Stimulated activated CD8-positive, alpha-beta memory T cell treated with anti-CD3 and anti-CD28 coated beads, Interleukin-15, amount 100 ng/mL, for 1 hour (primary cell): ENCODE measurements at regions not wholly inside any gene's neighbourhood (a gene's known extent, or its start where the extent isn't known, plus 50 kb on each side); places are given as distances from the start of the nearest gene placed in this dataset.

Source experiments
- DNase-seq: peaks from one replicate; pipeline ENCODE4 v3.0.0-alpha.2; 2020; ENCODE audit warnings: low read depth

DNA sequence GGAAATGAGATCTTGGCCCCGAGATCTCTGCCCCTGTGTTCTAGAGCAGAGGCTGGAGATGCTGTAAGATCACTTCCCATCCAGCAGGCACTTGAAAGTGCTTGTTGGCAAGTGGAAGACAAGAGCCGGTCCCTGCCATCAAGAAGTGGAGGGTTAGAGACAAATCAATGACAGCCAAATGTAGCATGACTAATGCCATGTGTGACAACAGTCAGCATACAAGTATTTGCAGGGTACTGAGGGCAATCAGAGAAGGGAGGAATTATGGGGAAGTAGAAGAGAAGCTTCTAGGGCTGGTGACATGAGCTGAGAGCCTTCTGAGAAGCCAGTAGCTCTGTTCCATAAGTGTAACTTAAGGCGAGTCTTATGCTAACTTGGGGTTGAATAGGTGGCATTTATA is 58.6 kb downstream of the TMEM17 start:
- no peak for DNase-seq

DNA sequence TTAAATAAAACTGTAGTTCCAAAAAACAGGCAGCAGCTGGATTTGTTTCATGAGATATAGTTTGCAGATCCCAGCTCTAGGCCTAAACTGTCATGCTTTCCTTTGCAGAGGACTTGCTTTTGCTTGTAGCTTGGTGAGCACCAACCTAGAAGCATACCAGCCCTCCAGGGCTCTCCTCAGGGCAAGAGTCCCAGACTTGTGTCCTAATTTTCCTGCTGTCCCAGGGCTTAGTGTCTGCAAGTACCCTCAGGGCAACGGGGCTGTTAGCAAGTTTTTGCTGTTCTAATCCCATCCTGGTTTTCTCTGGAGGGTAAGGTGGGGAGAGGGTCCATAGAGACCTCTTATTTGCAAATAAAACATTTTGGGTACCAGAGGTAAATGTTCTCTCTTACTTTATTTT is 59.5 kb downstream of the TMEM17 start:
- no peak for DNase-seq

DNA sequence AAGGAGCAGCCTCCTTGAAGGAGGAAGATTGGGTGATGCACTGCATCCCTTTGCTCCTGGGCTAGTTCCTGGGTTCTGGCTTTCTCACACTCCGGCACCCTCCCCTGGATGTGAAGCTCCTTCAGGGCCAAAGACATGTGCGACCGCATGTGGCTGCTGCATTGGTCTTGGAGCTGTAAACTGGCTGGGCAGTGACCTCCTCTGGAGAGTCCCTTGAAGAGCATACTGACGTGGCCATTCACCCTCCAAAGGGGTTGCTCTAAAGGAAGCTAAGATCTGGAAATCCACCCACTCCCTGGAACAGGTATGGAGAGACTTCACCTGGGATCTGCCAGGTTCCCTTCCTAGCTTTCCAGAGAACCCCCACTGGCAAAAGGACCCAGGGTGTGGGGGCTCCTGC is 62.1 kb downstream of the TMEM17 start:
- no peak for DNase-seq

DNA sequence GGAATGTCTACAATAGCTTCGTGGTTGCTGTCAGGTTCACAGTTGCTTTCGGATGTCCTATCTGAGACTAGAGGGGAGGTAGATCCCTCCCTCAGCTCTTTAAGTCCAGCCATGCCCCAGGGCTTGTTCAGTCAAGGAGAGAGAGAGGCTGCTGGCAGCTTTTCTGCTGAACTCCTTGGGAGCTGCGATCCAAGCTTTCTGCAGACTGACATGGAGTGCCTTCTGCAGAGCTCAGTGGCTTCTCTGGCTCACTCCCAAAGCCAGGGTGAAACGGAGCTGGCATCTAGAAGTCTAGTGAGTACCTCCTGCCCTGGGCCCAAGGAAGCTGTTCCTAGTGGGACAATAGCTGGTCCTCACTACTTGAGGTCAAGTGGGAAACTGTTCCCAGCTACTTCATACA is 62.5 kb downstream of the TMEM17 start:
- no peak for DNase-seq

DNA sequence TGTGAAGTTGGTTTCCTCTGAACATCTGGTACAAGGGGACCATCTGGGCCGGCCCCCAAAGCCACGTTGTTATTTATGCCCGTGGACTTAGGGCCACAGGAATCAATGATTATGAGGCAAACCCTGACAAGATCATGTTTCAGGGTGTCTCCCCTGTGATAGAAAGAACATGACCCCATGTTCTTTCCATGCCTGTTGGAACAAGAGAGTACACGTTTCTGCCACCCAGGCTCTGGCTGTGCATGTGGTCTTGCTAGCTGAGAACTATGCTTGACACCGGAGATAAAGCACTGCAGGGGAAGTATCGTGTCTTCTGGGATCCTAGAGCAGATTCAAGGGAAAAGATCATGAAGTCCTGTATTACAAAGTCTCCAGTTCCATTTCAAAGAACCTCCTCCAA is 64.2 kb downstream of the TMEM17 start:
- no peak for DNase-seq

DNA sequence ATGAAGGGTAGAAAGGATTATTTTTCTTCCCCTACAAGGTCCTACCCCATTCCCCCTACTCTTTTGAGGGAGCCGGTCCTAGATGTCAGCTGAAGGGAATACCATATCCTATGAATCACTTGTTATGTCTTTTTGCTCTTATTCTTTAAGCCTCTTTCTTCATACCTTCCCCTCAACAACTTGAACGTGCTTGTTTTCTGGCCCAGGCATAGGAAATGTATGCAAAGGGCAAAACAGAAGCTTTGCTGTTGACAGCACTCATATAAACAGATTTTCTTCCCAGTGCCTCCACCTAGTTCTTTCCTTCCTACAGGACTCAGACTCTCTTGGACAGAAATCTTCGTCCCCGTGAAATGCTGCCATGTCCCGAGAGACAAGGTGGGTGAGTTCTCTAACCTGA is 64.6 kb downstream of the TMEM17 start:
- no peak for DNase-seq

DNA sequence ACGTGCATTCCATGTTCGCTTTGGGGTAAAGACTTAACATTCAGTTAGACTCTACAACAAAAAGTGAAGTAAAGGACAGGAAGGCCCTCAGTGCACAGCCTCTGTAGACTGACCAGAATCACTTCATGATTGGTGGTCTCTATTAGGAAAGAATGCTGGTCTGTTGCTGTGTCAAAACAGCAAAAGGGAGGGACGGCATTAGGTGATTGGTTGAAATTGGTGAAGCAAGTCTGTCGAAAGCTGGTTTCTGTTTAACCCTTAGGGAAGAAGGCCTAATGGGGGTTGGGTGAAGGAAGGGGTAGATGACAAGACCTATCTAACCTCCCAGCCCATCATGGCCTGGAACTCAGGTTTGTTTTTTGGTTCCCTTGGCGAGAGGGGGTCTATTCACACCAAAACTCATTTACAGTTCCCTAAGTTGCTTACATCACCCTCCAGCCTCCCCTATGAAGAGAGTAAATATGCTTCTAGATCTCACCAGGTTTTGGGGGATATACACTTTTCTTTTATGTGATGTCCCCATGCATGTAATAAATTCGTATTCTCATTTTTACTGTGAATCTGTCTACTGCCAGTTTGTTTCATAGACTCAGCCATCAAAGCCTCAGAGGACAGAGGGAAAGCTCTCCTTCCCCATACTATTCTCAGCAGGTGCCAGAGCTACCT is 65.6 kb downstream of the TMEM17 start:
- no peak for DNase-seq

DNA sequence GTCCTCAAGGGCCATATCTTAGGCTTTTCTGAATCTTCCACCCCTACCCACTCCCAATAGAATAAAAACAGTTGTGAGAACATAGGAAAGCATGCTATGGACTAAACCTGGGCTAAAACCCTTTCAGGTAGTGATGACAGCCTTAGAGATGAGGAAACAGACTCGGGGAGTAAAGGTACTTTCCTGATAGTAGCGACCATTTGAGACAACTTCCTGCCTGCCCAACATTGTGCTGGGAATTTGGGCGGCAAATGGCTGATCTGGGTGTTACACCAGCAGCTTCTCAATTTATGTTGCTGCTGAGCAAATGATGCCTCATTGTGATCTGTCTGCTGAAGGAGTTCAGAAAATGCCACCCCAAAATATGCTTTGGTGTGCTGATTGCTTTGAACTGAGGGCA is 66.6 kb downstream of the TMEM17 start:
- DNase-seq, result no peak

DNA sequence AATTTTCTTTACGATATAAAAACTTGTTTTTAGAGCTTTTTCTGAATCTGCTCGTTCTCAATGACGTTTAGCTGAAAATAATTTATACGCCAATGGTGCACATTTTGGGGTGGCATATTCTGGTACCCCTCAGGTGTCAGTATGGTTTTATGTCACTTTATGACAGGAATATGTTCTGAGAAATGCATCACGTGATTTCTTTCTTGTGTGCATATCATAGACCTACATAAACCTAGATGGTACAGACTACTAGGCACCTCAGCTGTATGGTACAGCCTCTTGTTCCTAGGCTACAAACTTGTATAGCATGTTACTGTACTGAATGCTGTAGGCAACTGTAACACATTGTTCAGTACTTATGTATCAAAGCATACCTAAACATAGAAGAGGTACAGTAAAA is 68.2 kb downstream of the TMEM17 start:
- no peak for DNase-seq

DNA sequence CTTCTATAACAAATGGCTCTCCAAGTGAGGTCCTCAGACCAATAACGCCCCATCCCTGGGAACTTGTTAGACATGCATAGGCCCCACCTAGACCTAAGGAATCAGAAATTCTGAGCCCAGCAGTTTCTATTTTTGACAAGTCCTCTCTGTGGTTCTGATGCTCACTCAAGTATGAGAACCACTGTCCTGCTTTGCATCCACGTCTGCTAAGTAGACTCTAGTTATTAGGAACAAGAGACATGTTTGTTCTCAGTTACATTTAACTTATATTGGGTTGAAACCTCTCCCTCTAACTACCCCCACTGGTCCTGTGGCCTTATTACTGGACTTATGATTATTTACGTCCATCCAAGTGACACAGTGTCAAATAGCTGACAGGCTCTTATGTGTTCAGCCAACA is 70.3 kb downstream of the TMEM17 start:
- DNase-seq, result no peak

DNA sequence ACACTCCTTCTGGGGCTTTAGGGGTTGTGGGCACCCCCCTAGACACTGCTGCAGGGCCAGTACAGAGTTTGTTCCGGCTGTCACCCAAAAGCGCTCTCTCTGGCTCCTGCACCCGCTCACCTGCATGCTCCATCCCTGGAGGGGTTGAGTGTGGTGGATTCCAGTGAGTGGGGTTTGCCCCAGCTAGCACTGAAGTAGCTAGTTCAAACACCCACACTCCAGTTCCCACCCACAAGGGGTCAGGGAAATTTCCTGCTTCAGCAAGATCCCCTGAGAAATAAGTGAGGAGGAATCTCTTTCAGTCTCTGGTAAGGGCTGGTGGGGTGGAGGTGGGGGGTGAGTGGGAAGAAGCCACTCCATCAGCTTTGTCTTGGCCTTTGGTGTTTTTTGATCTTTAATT is 73.6 kb downstream of the TMEM17 start:
- DNase-seq, result no peak

DNA sequence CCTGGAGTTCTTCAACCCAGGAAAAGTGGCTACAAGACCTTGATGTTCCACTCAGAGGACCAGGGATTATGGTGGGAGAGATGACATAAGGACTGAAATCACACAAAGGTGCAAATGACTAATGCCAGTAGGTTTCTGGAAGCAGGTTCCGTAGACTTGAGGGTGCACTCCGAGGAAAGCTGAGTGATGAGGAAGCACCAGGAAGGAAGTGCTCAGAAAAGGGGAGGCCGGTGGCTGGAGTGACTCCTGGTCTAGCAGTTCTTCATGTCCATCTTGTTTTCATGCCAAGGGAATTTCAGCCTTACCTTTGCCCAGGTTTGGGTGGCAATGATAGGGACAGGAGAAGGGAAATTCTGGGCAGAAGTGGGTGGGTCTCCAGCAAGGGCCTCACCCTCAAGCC is 74.5 kb downstream of the TMEM17 start:
- DNase-seq, result no peak

DNA sequence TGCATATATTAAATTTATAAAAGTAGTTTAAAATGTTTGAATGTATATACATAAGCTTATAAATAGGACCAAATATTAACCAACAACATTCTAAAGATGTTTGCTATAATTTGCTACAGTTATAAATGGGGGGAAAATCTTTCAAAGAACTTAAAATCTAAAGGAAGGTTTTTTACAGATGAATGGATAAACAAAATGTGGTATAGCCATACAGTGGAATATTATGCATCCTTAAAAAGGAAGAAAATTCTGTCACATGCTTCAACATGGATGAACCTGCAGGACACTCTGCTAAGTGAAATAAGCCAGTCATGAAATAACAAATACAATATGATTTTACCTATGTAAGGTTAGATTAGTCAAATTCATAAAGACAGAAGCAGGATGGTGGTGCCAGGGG is 75.8 kb downstream of the TMEM17 start:
- DNase-seq, result no peak

DNA sequence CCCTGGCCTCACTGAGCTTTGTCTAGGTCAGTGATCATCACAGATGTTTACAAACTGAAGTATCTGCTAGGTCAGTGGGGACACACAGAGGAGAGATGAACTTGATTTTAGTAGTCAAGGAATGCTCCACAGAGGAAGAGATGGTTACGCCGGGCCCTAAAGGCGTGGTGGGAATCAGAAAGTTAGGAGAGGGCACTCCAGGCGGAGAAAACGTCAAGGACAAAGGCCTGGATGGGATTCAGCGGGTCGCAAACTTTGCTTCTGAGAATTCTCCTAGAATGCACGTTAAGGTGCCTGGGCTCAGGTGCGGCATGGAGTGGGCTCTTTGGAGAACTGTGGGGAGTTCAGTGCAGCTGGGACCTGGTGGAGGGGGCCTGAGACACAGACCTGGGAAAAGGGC is 78.8 kb downstream of the TMEM17 start:
- DNase-seq, result no peak

DNA sequence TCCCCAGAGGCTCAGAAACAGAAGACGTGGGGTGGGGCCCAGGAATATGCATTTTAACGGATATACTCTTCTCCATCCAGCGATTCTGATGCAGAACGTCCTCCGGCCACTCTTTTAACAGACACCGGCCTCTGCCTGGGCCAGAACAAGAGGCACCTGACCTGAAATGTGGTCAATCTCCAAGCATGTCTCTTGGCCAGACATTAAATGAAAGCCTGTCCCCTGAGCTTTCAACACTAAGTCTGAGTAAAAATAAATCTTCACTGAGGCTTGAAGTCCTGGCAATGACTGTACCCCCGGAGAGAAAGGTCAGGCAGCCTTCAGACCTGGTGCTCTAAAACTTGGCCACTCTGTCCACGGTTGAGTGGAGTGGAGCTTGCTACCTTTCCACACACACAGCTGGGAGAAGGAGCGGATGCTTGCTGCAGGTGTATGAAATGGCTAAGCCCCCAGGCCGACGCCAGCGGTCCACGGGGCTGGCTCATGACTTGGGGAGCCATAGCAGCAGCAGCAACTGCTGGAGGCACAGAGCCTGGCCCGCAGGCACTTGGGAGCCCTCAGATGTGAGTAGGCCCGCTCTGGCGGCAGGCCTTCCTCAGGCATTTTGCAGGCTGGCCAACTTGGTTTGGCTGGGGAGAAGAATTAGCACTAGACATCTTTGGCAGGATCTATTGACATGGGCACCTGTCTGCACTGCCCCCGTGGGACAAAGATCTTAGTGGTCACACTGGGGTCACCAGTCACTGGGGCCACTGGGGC is 79.7 kb downstream of the TMEM17 start:
- DNase-seq, result no peak

DNA sequence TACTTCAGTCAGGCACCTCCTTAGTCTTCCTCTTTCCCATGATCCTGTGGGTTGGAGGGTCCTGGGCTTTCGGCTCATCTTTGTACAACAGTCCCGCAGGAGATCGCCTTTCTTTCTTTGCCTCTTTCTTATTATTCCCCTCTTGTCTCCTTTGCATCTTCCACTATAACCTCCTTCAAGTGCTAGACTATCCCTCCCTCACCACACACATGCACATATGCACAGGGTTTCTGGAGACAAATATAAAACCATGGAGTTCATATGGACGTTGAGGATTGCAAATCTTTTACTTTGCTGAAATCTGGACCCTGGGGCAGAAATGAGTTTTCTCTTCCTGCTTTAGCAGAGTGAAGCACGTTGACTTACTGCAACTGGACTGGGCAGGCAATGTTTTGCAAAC is 80.3 kb downstream of the TMEM17 start:
- no peak for DNase-seq

DNA sequence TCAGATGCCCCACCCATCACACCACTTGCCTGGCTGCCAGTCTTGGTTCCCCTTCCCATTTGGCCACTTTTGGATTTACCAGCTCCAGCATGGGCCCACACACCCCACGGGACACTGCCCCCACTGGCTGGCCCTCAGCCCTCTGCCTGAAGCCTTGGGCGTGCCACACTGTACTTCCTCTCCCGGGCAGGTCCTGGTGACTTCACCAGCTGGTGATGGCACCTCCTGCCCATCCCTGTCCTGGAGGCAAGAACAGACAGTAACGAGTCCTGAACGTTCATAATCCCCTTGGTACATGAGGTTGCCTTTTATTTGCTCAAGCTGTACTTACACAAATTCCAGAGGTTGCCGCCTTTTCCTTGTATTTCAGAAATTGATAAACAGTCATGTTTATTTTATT is 81.1 kb downstream of the TMEM17 start:
- DNase-seq, result no peak

DNA sequence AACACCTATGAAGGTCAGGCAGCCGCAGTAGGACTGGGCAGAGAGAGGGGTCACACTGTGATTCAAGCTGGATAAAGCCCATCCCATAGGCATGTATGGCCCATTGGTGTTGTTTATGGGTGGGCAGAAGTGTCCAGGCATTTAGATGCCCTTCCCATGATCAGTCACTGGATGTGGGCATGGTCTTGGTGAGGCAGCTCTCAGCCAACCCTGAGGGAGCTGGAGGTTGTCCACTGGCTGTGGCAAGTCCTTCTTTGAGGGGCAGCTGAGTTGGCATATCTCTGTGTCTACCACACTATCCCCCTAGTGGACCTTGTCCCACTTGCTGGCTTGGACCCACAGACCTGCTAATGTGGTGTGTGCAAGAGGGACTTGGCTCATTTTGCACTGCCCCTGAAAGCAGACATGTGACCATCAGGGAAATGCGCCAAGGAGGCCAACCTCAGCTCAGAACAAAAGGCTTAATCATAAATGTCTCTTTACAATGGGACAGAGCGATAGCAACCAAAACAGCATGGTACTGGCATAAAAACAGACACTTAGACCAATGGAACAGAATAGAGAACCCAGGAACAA is 82.0 kb downstream of the TMEM17 start:
- no peak for DNase-seq

DNA sequence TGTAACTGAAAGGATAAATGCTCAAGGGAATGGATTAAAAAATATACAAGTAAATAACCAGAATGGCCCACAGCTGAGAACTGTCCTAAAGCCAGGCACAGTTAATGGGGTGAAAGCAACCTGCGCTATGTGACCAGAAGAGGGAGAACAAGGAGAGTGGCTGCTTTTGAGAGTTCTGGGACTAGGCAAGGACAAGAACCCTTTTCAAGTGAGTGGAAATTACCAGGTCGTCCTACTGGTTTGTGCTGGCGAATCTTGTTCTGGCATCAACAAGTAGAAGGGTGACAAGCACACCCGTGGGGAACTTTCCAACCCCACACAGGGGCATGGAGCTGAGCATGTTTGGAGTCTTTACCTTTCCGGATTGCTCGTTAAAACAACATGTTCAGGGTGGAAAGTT is 82.8 kb downstream of the TMEM17 start:
- no peak for DNase-seq

DNA sequence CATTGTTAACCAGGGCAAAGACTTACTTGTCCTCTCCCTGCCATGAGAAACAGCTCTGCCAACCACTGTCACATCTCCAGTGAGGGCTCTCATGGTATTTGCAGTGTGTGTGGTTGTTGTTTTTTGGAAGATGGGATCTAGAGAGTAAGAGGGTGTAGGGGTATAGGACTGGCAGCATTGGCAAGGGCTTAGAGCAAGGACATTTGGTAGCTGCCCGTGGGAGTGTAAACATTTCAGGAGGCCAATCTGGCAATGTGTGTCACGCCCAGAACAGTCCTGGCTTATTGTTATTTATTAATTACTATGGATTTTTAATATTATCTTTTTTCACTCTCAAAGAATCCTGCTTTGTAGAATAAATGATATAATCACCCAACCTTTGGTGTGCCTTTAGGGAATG is 90.5 kb downstream of the TMEM17 start:
- no peak for DNase-seq

DNA sequence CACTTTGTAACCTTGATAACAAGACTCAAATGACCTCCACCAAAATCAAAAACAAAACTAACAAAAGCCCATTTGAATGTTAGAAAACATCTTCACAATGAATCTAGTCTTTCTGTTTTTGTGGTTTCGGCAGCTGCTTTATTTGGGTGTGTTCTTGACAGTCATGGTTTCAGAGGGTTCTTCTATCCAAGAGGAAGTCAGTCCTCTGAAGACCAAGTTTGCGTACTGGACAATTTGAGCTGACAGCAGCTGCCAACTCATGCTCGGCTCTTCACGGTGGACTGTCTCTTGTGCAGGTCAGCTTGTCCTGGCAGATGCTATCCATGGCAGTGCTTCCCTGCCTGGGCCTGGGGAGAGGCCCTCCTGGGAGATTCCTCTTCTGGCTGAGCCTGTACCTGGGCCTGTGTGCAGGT is 91.0 kb downstream of the TMEM17 start:
- no peak for DNase-seq

DNA sequence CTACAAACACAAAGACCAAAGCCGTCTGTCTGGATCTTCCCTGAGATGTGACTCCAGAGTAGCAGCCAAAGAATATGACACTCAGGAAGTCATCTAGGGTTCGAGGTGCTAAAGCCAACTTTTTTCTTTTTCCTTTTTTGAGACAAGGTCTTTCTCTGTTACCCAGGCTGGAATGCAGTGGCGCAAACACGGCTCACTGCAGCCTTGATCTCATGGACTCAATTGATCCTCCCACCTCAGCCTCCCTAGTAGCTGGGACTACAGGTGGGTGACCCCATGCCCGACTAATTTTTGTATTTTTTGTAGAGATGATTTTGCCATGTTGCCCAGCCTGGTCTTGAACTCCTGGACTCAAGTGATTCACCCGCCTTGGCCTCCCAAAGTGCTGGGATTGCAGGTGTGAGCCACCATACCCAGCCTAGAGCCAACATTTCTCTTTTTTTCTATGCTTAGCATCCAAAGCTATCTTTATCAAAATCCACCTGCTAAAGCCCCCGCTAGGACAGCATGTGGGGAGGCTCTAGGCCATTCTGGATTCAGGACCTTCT is 92.8 kb downstream of the TMEM17 start:
- DNase-seq, result no peak

DNA sequence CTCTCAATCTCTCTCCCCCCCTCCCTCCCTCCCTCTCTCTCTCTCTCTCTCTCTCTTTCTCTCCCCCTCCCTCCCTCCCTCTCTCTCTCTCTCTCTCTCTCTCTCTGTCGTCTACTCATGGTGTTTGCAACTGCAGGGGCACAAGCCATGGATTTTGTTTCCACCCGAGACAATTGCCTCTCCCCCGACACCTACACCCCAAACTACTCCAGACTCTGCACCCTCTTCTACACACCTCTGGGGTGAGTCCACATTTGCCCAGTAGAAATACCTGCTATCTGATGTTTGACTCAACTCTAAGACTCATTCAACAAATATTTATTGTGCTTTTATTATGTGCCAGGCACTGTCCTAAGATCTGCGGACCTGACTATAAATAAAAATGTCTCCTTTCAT is 93.7 kb downstream of the TMEM17 start:
- DNase-seq, result no peak
